ENCODE measurements at regions not wholly inside any gene's neighbourhood (a gene's known extent, or its start where the extent isn't known, plus 50 kb on each side); places are given as distances from the start of the nearest gene placed in this dataset.

GRCh38 chr2:16561251-16561650, 104.4 kb downstream of the CYRIA start:
- DNase-seq = no peak

- no peak for DNase-seq
Measured at GRCh38 chr2:16559278-16560067, 106.2 kb downstream of the CYRIA start.

GRCh38 chr2:16554060-16554583, 111.5 kb downstream of the CYRIA start:
- no peak for DNase-seq

GRCh38 chr2:16553226-16553625, 112.4 kb downstream of the CYRIA start:
- peak; percentile 4 for DNase-seq

GRCh38 chr2:16552202-16552601, 113.4 kb downstream of the CYRIA start:
- no peak for DNase-seq

GRCh38 chr2:16548036-16548435, 117.6 kb downstream of the CYRIA start:
- no peak for DNase-seq

GRCh38 chr2:16546128-16546754, 119.4 kb downstream of the CYRIA start:
- no peak for DNase-seq

GRCh38 chr2:16538707-16539106, 126.9 kb downstream of the CYRIA start:
- no peak for DNase-seq

- DNase-seq = no peak
Measured at GRCh38 chr2:16537347-16537746, 128.3 kb downstream of the CYRIA start.

GRCh38 chr2:16526193-16526592, 139.4 kb downstream of the CYRIA start:
- DNase-seq = no peak

- no peak for DNase-seq
Measured at GRCh38 chr2:16525265-16525887, 140.3 kb downstream of the CYRIA start.

- DNase-seq = no peak
Measured at GRCh38 chr2:16523711-16524110, 141.9 kb downstream of the CYRIA start.

- DNase-seq = no peak
Measured at GRCh38 chr2:16522031-16522831, 143.4 kb downstream of the CYRIA start.

GRCh38 chr2:16520891-16521290, 144.7 kb downstream of the CYRIA start:
- no peak for DNase-seq

- no peak for DNase-seq
Measured at GRCh38 chr2:16515696-16516095, 149.9 kb downstream of the CYRIA start.

GRCh38 chr2:16513626-16514025, 152.0 kb downstream of the CYRIA start:
- no peak for DNase-seq

- DNase-seq = no peak
Measured at GRCh38 chr2:16511041-16511440, 154.6 kb downstream of the CYRIA start.

- no peak for DNase-seq
Measured at GRCh38 chr2:16509042-16509441, 156.6 kb downstream of the CYRIA start.

GRCh38 chr2:16508490-16508851, 157.2 kb downstream of the CYRIA start:
- DNase-seq = no peak

- DNase-seq = no peak
Measured at GRCh38 chr2:16507655-16508489, 157.8 kb downstream of the CYRIA start.

- DNase-seq = no peak
Measured at GRCh38 chr2:16506366-16506765, 159.3 kb downstream of the CYRIA start.
